HK-2 (cell line): ENCODE measurements at regions not wholly inside any gene's neighbourhood (a gene's known extent, or its start where the extent isn't known, plus 50 kb on each side); places are given as distances from the start of the nearest gene placed in this dataset.
"Not testable (repeated sequence)": the region's sequence is repeated elsewhere in the genome, so short reads cannot be mapped to it uniquely, and the experiment has no call there.

Experiments used
- DNase-seq: peaks from one replicate; pipeline ENCODE4 v3.0.0-alpha.2; 2018; ENCODE audit not compliant: unreplicated experiment

DNA sequence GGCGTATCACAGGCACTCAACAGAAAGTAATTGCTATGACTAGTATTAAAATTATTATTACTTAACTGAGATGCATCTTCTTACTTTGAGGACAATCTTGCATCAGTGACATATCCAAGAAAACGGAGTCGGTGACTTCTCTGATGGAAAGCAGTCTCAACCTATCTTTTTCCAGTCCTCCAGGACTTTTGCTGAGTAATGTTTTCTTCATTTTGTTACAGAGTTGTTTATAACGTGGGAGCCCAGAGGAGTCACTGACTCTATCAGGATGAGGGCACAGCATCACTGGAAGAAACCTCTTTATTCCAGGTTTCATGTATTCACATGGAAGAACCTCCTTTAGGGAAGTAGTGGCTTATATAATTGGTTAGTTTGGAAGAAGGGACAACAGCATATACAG, 51.5 kb upstream of the MELK start:
- DNase-seq: no peak

DNA sequence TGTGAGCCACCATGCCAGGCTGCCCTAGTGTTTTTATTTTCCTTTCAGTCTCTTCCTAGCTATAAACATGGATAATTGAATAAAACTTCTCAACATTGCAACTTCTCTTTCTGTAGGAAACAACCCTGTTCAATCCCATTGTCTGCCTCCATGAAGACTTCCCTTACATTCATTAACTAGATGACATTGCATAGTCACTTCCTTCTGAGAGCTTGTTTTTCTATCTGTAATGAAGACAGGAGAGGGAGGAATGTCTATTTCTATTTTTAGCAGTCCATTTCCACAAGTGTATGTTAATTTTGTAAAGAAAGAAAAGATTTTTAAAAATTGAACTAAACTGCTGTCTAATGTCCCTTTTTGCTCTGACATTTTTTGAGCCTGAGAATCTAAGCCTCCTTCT, 55.6 kb upstream of the MELK start:
- no peak for DNase-seq

DNA sequence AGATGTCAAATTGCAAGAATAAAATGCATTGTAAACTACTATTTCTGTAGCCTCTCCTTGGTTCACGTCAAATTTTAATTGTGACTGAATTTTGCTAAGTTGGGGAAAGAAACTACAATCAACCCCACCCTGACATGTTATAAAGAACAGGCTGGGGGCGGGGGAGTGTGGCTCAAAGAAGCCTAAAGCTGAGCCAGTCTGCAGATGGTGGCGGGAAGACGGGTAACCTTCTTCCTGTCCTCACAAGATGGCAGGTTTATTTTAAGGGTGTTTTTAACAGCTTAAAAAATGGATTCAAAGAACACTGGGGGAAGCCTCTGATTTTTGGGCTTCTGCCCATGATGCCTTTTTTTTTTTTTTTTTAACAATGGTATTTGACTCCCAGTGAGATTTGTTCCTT, 68.5 kb upstream of the MELK start:
- no peak for DNase-seq

DNA sequence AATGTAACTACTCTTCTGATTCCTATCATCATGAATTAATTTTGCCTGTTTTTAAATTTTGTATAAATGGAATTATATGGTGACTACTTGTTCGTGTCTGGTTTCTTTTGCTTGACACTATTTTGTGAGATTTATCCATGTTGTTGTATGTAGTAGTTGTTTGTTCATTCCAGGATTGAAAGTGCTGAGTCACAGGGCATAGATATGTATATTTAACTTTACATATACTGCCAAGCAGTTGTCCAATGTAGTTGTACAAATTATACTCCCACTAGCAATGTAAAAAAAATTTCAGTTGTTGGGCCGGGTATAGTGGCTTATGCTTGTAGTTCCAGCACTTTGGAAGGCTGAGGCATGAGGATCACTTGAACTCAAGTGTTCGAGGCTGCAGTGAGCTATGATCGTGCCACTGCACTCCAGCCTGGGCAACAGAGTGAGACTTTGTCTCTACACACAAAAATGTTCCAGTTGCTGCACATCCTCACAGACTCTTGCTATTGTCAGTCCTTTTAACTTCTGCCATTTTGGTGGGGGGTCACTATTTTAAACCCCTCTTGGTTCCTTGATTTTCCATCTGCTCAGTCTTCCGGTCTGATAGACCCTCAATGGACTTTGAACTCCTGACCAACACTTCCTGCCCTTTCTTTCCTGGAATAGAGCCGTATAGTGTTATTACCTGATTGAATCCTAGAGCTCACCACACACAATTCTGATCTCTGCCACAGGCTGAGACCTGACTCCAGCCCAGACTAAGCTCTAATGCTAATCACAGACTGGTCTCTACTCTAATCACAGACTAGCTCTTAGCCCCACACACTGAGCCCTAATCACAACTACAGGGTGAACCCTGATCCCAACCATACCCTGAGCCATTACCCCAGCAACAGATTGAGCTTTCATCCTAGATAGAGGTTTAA, 69.3 kb upstream of the MELK start:
- DNase-seq: no peak

DNA sequence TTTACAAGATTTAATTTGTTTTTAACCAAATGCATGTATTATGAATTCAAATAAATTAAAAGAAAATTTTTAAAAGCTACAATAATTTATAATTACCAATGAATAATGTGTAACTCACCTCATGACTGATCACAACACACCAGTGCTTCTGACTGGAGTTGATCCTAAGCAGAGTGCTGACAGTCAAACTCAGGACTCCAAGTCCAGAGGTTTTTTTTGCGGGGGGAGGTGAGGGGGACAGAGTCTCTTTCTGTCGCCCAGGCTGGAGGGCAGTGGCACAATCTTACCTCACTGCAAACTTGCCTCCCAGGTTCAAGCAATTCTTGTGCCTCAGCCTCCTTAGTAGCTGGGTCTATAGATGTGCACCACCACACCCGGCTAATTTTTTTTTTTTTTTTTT, 71.0 kb upstream of the MELK start:
- DNase-seq: no peak

DNA sequence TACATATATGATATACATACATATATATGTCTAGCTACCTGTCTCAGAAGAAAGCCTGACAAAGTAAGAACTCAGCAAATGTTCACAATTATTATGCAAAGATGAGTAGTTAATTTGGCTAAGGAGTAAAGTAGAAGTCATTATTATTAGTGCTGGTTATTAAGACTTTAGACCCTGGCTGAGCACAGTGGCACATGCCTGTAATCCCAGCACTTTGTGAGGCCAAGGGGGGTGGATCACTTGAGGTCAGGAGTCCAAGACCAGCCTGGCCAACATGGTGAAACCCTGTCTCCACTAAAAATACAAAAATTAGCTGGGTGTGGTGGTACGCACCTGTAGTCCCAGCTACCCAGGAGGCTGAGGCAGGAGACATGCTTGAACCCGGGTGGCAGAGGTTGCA, 71.8 kb upstream of the MELK start:
- not testable (repeated sequence) for DNase-seq

DNA sequence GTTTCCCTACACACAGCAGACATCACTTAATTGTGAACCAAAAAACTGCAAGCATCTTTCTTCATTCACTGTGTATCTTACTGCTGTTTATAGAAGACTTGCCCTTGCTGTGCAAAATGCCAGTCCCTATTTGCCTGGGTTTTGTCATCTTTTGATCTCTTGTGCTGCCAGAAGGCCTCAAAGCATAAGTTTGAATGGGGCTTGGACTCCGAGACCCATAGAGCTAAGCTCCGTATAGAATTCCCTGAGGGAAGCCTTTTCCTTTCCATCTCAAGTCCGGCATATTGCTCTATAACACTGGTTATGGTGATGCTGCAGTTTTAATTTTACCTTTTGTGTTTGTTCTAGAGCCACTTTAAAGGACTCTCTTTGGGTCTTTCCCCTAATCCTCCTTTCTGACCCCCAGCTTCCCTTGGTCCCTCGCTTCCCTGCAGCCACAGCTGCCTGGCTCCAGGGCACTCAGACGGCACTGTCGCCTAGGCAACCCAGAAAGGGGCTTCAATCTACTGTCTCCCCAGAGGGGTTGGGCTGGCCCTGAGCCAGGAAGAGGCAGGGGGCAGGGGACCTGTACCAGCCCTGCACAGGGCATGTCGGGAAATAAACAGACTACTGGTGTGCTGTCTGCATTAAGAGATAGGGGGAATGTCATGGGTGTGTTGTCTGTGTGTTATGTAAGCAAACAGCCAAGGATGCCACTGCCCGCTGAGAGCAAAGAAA, 73.4 kb upstream of the MELK start:
- DNase-seq: no peak

DNA sequence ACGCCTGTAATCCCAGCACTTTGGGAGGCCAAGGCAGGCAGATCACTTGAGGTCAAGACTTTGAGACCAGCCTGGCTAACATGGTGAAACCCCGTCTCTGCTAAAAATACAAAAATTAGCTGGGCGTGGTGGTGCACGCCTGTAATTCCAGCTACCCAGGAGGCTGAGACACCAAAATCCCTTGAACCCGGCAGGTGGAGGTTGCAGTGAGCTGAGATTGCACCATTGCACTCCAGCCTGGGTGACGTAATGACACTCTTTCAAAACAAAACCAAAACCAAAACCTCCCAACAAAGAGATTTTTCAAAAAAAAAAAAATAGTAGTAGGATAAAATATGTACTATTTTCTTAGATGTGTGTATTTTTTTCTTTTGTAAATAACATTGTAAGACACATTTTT, 79.1 kb upstream of the MELK start:
- not testable (repeated sequence) for DNase-seq

DNA sequence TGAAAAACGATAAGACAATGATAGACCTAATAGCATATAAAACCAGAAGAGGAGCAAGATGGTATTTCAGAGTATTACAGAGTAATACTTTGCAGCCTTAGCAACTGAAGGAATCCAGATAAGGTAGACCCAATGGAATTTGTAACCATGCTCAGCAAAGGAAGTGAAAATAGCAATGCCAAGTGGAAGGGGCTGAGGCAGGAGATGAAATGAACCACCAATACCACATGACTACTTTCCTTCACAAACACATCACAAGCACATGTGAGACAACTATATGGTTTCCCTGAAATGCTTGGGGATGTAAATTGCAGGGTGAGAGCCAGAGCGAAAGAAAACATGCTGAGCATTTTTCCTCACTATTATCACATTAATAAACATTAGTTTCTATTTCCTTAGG, 79.8 kb upstream of the MELK start:
- no peak for DNase-seq

DNA sequence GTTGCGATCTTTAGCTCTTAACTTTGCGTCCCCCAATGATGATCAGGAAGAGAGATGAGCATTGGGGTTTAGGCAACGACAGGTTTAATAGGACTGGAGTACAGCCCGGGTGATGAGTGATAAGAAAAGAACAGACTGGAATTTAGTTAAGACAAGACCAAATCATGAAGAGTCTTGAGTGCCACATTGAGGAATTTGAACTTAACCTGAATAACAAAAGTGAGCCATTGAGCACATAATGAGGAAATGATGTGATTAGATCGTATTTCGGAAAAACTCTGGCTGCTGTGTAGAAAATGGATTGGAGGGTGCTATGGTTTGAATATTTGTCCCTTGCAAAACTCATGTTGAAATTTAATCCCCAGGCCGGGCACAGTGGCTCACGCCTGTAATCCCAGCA, 83.2 kb upstream of the MELK start:
- no peak for DNase-seq

DNA sequence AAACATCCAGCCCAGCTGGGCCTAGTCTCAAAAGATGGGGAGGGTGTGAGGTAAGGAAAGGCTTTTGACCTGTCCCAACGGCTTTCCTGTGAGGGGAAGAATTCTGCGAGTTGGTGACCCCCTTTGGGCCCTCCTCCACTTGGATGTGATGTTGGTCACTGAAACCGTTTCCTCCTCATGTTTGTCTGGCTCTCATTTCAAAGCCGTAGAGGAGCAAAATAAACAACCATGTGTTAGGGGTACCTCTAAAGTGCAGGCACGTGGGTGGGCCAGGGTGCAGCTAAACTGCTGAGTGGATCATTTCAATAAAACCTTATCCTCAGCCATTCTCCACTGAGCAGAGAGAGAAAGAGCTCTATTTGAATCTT, 84.3 kb upstream of the MELK start:
- DNase-seq: no peak

DNA sequence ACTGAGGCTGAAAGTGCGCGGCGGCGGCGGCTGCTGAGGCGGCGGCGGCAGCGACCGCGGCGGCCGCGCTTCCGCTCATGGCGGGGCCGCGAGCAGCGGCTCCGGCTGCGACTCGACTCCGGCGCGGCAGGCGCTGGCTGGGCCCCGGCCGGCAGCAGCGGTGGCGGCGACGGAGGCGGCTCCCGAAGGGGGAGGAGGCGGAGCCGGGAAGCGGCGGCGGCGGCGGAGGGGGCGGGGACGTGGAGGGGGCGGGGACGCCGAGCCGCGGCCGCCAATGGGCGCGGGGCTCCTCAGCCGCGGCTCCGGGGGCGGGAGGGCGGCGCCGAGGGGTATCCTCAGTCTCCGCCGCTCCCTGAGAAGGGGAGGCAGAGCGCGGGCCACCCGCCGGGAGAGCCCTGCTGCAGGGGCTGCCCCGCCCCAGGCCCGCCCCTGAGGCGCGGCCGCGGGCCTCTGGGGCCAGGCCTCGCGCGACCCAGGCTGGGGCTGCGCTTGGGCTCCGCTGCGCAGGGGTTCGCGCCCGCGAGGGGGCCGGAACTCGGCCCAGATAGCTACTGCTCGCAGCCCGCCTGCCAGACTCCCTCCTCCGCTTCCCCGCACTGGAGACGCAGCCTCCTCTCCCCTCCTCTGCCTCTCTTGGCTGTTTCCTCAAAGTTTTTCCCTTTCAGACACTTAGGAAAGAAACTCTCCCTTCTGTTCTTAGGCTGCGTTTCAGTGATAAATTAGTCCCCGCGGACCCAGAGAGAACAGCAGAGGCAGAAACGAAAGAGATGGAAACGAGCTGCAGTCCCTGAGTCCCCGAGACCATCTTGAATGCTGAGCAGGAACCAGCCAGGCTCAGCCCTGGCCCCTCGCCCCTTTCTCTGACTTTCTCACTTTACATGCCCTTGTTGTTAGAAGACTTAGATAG, 85.0 kb upstream of the MELK start:
- peak; percentile 80 for DNase-seq

DNA sequence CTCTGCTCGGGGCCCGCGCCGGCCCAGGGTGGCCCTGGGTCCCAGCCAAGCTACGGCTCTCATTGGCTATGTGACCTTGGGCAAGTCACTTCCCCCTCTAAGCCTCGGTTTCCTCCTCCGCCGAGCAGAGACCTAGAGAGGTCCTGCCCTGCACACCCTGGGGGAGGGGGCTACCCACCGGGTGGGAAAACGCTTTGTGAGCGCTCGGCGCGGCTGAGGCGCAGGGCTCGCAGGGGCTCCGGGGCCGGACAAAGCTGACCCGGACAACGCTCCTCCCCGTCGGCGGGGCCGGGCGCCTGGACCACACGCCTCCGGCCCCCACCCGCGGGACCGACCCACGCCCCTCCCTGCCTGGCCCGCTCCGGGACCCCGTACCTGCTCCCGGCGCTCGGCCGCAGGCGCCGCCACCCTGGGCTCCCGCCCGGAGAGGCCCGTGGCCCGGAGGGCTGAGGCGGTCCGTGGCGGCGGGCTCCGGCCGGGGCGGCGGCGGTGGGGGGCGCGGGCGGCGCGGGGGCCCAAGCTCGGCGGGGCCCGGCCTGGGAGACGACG, 85.7 kb upstream of the MELK start:
- DNase-seq: peak; percentile 44

DNA sequence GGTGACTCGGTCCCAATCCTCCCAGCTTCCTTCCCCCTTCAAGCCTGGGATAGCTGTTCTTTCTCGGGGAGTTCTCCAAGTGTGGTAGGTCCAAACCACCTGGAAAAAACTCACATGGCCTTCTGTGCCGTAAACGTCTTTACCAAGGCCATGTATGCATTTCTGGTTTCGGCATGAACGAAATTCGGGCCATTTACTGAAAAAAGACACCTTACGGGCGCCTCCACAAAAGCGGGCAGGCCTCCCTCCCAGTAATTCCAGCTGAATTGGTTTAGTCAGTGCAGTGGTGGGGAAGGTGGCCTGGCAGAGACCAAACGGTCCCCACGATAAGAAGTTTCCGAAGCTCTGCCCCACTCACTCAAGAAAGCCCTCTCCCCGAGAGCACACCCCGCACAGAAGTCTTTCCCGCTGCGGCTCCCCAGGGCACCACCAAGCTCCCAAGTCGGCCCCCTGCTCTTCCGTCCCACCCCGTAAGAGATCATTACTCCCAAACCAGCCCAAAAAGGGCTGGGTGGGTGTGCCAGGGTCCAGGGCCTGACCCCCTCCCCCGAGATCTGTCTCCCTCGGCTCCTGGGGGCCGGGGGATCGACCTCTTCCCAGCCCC, 86.3 kb upstream of the MELK start:
- peak; percentile 12 for DNase-seq

DNA sequence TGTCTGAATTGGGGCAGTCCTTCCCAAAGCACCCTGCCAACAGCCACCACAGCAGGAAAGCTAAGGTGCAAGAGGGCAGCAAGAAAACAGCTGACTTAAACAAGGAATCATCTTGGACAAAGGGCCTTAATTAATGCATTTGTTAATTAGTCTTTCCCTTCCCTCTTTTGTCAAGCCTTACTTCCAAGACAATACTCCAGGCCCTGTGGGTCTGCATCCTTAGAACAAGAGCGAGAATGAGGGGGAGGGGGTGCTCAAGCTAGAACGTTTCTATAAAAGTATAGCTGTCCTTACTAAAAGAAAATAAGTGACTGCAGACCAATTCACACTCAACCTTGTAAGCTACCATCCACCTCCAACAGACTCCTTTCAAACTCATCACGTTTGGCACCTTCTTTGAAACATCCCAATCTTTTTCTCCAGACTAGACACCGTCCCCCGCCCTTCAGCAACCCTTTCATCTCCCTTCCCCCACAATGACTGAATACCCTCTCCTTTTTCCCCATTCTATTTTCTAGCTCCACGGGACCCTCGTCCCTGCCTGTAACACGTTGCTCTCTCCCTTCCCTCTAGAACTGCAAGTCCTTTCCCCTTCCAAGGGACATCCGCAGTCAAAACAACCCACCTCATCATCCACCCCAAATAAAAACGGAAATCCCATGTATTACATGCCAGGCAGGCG, 85.7 kb upstream of the RNF38 start:
- DNase-seq: no peak

DNA sequence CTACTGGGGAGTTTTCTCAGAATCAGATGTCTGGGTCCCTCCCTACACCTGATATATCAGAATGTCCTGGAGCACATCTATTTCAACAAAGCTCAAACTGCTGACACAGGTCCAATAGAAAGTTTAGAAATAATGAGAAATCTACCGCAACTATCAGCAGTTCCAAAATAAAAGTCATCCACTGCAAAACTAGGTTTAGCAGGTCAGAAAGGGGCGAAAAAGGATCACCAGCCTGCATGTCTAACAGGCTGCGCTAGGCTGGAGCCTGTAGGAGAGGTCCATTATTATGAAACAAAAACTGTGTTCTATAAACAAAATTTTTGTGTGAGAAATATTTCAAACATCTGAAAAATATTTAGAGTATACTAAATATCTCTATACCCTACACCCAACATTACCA, 84.1 kb upstream of the RNF38 start:
- no peak for DNase-seq

DNA sequence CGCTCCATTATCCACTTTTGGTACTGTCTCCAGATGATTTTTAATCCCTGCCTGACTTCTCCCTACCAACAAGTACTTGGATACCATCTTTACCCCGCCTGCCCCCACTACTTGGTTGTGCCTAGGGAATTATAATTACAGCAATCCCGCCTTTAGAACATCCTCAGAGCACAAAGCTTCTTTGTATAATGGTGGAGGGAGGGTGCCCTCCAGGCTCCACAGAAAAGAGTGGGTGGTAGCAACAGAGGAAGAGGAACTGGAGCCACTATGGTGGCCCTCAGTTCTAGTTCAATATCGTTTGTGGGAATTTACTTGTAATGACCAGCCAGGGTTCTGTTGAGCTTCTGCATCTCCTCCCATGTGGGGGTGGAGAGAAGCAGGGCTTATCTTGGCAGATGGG, 79.0 kb upstream of the RNF38 start:
- DNase-seq: no peak

DNA sequence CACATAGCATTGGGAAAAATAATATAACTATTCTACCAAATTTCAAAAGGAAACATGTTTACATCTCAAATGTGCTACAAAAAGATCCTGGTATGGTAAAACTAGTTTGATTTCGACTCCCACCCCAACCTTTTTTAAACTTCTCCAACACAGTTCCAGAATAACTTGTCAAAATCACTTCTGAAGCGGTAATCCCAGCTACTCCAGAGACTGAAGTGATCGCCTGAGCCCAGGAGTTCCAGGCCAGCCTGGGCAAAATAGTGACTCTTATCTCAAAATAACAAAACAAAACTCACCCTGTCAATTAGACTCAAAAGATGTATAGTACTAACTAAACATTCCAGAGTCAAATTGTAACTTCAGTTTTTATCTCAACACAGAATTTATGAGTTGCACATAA, 71.3 kb upstream of the RNF38 start:
- DNase-seq: no peak

DNA sequence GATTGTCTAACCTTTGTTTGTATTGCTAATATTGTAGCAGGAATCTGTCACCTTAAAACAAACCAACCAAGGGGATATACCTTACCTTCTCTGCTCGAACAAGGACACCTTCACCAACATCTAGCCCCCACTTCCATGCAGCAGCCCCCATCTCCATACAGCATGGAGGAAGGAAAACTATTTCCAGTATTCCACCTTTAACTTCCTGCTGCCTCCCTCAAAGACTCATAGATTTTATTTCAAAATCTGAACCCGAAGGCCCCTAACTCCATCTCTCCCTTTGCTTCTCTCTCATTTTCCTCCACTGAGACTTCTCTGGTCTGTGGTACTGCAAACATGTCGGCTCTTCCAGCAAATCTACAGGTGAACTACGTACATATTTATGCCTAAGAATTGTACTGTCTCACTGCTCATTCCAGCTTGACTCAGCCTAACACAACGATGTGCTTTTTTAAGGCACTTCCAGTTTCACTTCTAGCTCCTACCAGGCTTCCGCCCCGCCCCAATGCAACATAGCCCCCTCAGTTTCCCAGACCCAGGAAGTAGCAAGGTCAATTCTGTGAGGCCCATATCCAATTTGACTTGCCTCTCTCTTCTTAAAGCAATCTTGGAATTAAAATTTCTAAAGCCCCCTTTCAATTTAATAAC, 70.7 kb upstream of the RNF38 start:
- no peak for DNase-seq

DNA sequence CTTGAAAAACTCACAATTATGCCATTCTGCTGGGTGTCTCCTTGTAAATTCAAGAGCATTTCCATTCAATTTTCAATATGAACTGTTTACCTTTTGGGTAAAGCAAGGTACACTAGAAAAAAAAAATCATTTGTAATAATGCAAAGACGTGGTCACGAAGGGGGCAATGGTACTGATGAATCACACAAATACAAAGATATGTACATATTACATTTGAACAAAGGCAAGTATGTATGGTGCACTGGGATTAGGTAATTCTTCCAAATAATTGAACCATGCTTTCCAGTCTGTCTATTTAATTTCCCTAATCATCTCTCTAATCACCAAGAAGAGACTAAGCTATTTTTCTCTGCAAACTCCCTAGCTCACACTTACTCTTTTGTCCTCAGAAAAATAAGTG, 63.4 kb upstream of the RNF38 start:
- DNase-seq: no peak

DNA sequence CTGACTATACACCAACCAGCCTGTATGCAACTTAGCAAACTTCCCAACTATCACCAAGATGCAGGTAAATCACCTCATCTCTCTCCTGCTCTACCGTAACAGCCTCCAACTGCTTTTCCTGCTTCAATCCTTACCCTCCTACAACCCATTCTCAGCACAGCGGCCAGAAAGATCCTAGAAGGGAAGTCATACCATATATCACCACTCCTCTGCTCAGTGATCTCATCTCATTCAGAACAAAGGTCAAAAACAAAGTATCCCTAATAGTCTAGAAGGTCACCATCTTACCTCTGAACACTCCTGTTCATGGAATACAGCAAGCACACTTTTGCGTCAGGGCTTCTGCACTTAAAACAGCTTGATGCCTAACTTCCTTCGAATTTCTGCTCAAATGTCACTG, 62.2 kb upstream of the RNF38 start:
- no peak for DNase-seq
